ENCODE measurements at regions not wholly inside any gene's neighbourhood (a gene's known extent, or its start where the extent isn't known, plus 50 kb on each side); places are given as distances from the start of the nearest gene placed in this dataset.

DNA sequence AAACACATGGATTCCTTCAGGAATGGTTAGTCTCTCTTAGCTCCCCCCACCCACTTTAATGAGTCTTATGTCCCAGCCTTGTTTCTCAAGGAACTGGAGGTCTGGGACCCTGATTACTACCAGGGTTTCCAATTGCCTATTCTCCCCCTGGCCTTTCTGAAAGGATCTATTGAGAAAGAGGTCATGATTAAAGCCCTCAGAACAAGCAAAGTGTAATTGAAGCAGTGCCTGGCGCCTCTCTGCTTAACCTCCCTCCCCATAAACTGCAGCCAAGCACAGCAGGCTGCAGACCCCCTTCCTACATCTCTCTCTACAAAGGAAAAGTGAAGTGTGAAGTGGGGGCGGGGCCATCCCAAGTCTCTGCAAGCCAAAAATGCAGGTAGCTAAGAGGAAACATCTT, 159.7 kb upstream of the CDH11 start:
- in situ Hi-C loops (cut with HindIII; ENCODE audit: low sequenced_read_pairs) = no loop called here
- no peak for DNase-seq (ENCODE audit: low read depth)
- TF ChIP-seq, protein P1, sequence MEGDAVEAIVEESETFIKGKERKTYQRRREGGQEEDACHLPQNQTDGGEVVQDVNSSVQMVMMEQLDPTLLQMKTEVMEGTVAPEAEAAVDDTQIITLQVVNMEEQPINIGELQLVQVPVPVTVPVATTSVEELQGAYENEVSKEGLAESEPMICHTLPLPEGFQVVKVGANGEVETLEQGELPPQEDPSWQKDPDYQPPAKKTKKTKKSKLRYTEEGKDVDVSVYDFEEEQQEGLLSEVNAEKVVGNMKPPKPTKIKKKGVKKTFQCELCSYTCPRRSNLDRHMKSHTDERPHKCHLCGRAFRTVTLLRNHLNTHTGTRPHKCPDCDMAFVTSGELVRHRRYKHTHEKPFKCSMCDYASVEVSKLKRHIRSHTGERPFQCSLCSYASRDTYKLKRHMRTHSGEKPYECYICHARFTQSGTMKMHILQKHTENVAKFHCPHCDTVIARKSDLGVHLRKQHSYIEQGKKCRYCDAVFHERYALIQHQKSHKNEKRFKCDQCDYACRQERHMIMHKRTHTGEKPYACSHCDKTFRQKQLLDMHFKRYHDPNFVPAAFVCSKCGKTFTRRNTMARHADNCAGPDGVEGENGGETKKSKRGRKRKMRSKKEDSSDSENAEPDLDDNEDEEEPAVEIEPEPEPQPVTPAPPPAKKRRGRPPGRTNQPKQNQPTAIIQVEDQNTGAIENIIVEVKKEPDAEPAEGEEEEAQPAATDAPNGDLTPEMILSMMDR (IDR thresholded peaks at IDR 0.05; ENCODE audit: low read depth, low read length, missing control alignments) = no peak
- no peak overlapping the region for H3K4me3 ChIP-seq (ENCODE audit: low read depth, low read length)

DNA sequence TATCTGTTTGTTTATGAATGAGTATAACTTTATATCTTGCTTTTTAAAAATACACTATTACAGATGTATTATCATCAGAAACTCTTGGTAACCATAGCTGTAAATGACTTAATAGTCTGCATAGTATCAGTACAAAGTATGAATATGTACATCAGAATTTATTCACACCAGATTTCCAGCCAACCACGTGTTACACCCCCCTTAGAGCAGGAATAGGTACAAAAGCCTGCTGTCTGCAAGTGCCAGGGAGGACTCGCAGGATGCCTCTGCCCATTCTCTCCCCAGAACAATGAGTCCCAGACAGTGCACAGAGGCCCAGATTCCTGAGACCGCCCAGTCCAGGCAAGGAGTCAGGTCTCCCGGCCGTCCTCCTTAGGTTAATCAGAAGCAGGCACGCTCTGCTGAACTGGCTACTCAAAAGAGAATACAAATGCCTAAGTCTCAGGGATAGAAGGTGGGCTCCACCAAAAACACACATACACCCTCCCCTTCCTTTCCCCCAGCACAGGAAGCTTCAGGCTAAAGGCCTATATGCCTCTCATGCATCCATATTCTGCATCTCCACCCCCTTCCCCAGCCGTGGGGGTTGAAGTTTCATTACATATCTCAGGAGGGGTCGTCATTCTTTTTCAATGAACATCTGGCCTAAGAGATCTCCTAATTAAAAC, 159.1 kb upstream of the CDH11 start:
- in situ Hi-C loops (cut with HindIII; ENCODE audit: low sequenced_read_pairs) = no loop called here
- no peak for DNase-seq (ENCODE audit: low read depth)
- no peak overlapping the region for H3K4me3 ChIP-seq (ENCODE audit: low read depth, low read length)
- TF ChIP-seq, protein P1 (IDR thresholded peaks at IDR 0.05; ENCODE audit: low read depth, low read length, missing control alignments) = no peak

DNA sequence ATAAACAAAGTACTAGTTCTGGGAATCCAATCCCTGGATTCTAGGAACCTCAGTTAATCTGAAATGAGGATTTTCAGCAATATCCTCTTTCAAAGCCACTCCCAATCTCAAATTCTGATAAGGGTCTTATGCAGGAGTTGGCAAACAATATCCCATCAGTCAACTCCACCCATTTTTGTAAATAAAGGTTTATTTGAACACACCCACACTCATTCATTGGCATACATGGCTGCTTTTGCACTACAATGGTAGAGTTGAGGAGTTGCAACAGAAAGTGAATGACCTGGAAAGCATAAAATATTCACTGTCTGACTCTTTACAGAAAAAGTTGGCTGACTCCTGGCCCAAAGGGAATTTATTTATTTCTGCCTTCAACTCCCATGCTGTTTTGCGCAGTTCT, 157.7 kb upstream of the CDH11 start:
- no peak for DNase-seq (ENCODE audit: low read depth)
- no peak overlapping the region for H3K4me3 ChIP-seq (ENCODE audit: low read depth, low read length)
- TF ChIP-seq, protein P1 (IDR thresholded peaks at IDR 0.05; ENCODE audit: low read depth, low read length, missing control alignments) = no peak
- in situ Hi-C loops (cut with HindIII; ENCODE audit: low sequenced_read_pairs) = no loop called here

DNA sequence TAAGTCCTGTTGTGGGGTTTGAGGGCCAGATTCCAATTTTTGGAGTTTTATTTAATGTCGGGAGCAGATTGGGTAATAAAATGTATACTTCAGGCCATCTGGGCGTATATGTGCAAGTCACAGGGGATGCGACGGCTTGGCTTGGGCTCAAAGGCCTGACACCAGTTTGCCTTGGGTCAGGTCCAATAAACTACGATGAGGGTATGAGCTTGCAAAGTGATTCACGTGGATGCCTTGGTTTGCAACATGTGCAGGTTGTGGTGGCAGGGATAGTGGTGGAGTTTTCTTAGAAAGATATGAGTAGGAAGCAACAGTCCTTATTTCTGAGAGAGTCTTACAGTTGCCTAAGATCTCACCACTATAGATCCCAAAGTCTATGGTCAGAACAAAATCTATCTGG, 157.0 kb upstream of the CDH11 start:
- DNase-seq (ENCODE audit: low read depth) = no peak
- TF ChIP-seq, protein P1 (IDR thresholded peaks at IDR 0.05; ENCODE audit: low read depth, low read length, missing control alignments) = no peak
- H3K4me3 ChIP-seq (ENCODE audit: low read depth, low read length) = no peak overlapping the region
- in situ Hi-C loops (cut with HindIII; ENCODE audit: low sequenced_read_pairs) = no loop called here

DNA sequence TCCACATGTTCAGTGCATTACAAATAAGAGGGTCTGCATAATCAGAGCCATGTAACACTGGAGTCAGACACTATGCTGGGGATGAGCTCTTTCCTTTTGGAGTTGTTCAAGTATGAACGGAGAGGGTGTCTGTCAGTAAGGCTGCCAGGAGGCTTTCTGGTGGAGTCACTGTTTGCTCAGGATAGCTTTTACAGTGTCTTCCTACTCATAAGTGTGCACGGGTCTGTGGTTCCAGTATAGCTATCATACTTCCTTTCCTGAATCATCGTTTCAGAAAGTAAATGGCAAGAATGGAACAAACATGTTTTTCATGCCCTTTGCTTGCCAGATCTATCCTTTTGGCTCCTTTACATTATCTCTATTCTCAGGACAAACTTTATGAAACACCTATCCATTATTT, 152.7 kb upstream of the CDH11 start:
- no peak for DNase-seq (ENCODE audit: low read depth)
- in situ Hi-C loops (cut with HindIII; ENCODE audit: low sequenced_read_pairs) = no loop called here
- no peak overlapping the region for H3K4me3 ChIP-seq (ENCODE audit: low read depth, low read length)
- TF ChIP-seq, protein P1 (IDR thresholded peaks at IDR 0.05; ENCODE audit: low read depth, low read length, missing control alignments) = no peak

DNA sequence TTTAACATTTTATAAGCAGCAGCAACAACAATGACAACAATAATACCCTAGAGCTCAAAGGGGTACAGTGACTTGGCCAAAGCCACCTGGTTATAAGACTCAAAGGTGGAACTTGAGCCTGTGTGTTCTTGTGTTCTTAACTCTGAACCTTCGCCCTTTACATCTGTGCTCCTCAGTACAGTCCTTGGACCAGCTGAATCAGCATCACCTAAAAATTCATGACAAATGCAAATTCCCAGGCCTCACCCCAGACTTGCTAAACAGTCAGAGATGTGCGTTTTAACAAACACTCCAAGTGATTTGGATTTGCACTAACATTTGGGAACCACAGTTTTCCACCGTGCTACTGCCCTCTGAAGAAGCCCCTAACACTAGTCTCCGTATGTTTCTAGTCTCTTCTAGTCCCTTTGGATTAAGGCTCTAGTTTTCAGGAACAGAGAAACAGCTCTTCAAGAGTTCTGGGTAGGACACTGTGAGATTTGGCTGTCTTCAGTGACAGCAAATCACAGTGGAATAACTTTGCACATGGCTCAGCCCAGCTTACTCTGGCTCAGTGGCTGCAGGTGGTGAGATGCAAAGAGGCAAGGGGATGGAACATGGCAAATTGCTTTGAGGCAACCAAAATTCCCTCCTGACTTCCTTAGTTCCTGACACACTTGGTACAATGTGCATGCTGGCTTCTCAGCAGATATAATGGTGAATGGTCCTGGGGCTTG, 151.0 kb upstream of the CDH11 start:
- in situ Hi-C loops (cut with HindIII; ENCODE audit: low sequenced_read_pairs) = no loop called here
- no peak for DNase-seq (ENCODE audit: low read depth)
- no peak overlapping the region for H3K4me3 ChIP-seq (ENCODE audit: low read depth, low read length)
- TF ChIP-seq, protein P1 (IDR thresholded peaks at IDR 0.05; ENCODE audit: low read depth, low read length, missing control alignments) = no peak

Data from astrocyte of the cerebellum (primary cell).